ENCODE measurements at regions not wholly inside any gene's neighbourhood (a gene's known extent, or its start where the extent isn't known, plus 50 kb on each side); places are given as distances from the start of the nearest gene placed in this dataset.

- H3K4me3 Mint-ChIP-seq: no peak overlapping the region
- ATAC-seq (ENCODE audit: low read depth in 2 of 2) (no peak), DNase-seq (no peak)
- no peaks in the 10 kb centered on the region for H3K36me3 Mint-ChIP-seq
- peaks cover 0 to 4% (median 0%) of the 10 kb centered on the region in 7 donors for H3K9me3 Mint-ChIP-seq
- H3K27ac Mint-ChIP-seq: no peak overlapping the region
- H3K4me1 Mint-ChIP-seq: no peaks in the 10 kb centered on the region
- no peaks in the 10 kb centered on the region for H3K27me3 Mint-ChIP-seq
Measured at GRCh38 chr2:56707650-56708049, 523.9 kb downstream of the CCDC85A start.

GRCh38 chr2:56709181-56709580, 525.4 kb downstream of the CCDC85A start:
- Mint-ChIP-seq H3K9me3 (peaks cover 0 to 4% (median 0%) of the 10 kb centered on the region in 7 donors), H3K36me3 (no peaks in the 10 kb centered on the region), H3K4me3 (peak overlapping the region in 1 of 8 donors; percentile 7), H3K27ac (no peak overlapping the region), H3K27me3 (no peaks in the 10 kb centered on the region), H3K4me1 (no peaks in the 10 kb centered on the region)
- no peak for ATAC-seq (ENCODE audit: low read depth in 2 of 2)
- DNase-seq: no peak

- no peaks in the 10 kb centered on the region for H3K27me3 Mint-ChIP-seq
- H3K4me3 Mint-ChIP-seq: no peak overlapping the region
- no peaks in the 10 kb centered on the region for H3K4me1 Mint-ChIP-seq
- no peaks in the 10 kb centered on the region for H3K36me3 Mint-ChIP-seq
- no peak overlapping the region for H3K27ac Mint-ChIP-seq
- DNase-seq (no peak), ATAC-seq (ENCODE audit: low read depth in 2 of 2) (no peak)
- peaks cover 0 to 4% (median 2%) of the 10 kb centered on the region in 7 donors for H3K9me3 Mint-ChIP-seq
Measured at GRCh38 chr2:56713161-56713676, 529.4 kb downstream of the CCDC85A start.

- Mint-ChIP-seq H3K36me3 (no peaks in the 10 kb centered on the region), H3K4me1 (no peaks in the 10 kb centered on the region), H3K9me3 (peaks cover 0 to 6% (median 2%) of the 10 kb centered on the region in 7 donors), H3K27ac (no peak overlapping the region), H3K27me3 (no peaks in the 10 kb centered on the region), H3K4me3 (no peak overlapping the region)
- no peak for ATAC-seq (ENCODE audit: low read depth in 2 of 2)
- no peak for DNase-seq
Measured at GRCh38 chr2:56713978-56714377, 530.2 kb downstream of the CCDC85A start.

DNA sequence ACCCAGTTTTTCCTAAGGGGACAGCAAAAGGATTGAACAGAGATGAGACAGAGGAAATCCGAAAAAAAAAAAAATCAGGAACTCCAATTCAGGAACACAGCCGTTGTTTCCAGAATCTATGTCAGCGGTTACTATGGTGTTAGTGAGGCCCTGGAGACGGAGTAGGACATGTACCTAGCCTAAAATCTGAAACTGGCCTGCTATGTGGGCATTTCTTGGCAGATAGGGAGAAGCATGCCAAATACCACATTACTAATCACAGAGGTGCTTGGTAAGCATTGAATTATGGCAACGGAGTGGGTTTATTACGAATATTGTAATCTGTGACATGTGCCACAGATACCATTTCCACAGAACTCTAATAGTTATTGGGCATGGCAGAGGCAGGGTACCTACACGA, 530.6 kb downstream of the CCDC85A start:
- DNase-seq (no peak), ATAC-seq (ENCODE audit: low read depth in 2 of 2) (no peak)
- Mint-ChIP-seq H3K36me3 (no peaks in the 10 kb centered on the region), H3K4me3 (no peak overlapping the region), H3K27ac (no peak overlapping the region), H3K27me3 (no peaks in the 10 kb centered on the region), H3K4me1 (no peaks in the 10 kb centered on the region), H3K9me3 (peaks cover 2 to 10% (median 4%) of the 10 kb centered on the region in 7 donors)

DNA sequence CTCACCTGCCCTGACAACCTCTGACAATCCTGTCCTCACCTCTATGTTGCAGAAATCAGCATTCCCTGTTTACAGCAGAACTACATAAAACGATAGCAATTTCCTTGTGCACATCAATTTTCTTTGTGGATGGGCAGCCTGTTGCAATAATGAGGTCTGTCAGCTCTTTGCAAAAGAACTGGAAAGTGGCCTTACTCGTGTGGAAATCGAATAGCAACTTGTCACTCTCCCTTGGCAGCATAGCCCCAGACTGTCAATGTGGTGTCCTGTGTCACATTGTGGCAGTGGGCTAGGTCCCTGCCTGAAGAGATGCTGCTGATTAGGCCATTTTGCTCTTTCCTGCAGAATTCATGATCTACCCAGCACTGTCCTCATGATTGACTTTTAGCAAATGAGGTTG, 531.9 kb downstream of the CCDC85A start:
- H3K27me3 Mint-ChIP-seq: no peaks in the 10 kb centered on the region
- no peaks in the 10 kb centered on the region for H3K36me3 Mint-ChIP-seq
- no peak overlapping the region for H3K27ac Mint-ChIP-seq
- H3K4me3 Mint-ChIP-seq: no peak overlapping the region
- no peaks in the 10 kb centered on the region for H3K4me1 Mint-ChIP-seq
- H3K9me3 Mint-ChIP-seq: peaks cover 4 to 22% (median 8%) of the 10 kb centered on the region in 7 donors
- DNase-seq (no peak), ATAC-seq (ENCODE audit: low read depth in 2 of 2) (no peak)

DNA sequence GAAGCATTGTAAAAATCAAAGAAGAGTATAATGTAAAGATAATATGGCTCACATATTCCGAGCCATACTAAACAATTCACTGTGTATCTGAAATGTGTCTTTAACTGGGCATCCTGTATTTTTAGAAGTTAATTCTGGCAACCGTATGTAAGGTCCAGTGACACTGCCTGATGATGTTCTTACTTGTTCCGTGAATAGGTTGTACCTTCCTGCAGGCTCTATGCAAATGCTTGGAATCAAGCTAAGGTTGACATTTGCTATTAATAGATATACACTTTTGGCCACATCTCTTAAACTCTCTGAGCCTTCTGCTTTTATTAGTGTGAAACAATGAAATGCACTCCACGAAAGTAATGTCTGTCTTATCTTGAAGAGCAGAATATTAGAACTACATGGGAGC, 534.6 kb downstream of the CCDC85A start:
- no peaks in the 10 kb centered on the region for H3K4me1 Mint-ChIP-seq
- no peak overlapping the region for H3K4me3 Mint-ChIP-seq
- H3K27me3 Mint-ChIP-seq: no peaks in the 10 kb centered on the region
- peaks cover 4 to 39% (median 12%) of the 10 kb centered on the region in 7 donors for H3K9me3 Mint-ChIP-seq
- H3K36me3 Mint-ChIP-seq: no peaks in the 10 kb centered on the region
- no peak overlapping the region for H3K27ac Mint-ChIP-seq
- DNase-seq: no peak
- ATAC-seq (ENCODE audit: low read depth in 2 of 2): no peak

DNA sequence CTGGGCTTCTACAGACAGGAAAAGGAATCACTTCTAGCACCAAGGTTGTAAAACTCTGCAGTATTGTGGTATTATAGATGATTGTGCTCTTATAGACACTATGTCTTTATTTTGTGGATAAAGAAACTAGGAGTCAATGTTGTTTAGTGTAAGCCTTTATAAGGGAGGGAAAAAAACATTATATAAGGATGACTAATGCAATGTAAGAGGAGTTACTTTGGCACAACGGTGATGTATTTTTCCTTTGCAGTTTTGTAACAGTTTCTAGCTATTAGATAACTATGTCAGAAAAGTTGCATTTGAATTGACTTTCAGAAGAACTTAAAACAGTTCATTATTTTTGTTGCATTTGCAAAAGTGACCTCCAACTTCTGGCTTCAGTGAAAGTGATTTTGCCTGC, 545.4 kb downstream of the CCDC85A start:
- no peaks in the 10 kb centered on the region for H3K4me1 Mint-ChIP-seq
- no peaks in the 10 kb centered on the region for H3K36me3 Mint-ChIP-seq
- no peak overlapping the region for H3K4me3 Mint-ChIP-seq
- H3K27ac Mint-ChIP-seq: no peak overlapping the region
- H3K9me3 Mint-ChIP-seq: peaks cover 2 to 29% (median 5%) of the 10 kb centered on the region in 7 donors
- DNase-seq (no peak), ATAC-seq (ENCODE audit: low read depth in 2 of 2) (no peak)
- no peaks in the 10 kb centered on the region for H3K27me3 Mint-ChIP-seq

DNA sequence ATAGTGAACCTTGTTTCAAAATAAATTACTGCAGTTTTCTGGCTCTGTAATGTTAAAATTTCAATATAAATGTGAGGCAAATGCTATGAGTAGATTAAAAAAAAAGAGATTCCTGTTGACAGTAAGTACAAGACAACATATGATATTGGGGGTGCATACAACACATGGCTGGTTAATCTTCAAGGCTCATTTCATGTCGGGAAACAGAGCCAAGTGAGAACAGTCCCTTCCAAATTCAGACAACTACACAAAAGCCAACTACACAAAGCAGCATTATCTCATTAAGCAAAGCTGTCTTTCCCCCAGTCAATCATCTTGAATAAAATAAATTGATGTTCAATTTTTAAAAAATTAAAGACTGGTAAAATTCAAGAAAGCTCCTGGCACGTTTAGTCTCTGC, 549.2 kb downstream of the CCDC85A start:
- Mint-ChIP-seq H3K9me3 (peaks cover 2 to 14% (median 7%) of the 10 kb centered on the region in 7 donors), H3K36me3 (no peaks in the 10 kb centered on the region), H3K27me3 (no peaks in the 10 kb centered on the region), H3K4me3 (no peak overlapping the region), H3K27ac (no peak overlapping the region), H3K4me1 (no peaks in the 10 kb centered on the region)
- ATAC-seq (ENCODE audit: low read depth in 2 of 2): no peak
- DNase-seq: no peak

DNA sequence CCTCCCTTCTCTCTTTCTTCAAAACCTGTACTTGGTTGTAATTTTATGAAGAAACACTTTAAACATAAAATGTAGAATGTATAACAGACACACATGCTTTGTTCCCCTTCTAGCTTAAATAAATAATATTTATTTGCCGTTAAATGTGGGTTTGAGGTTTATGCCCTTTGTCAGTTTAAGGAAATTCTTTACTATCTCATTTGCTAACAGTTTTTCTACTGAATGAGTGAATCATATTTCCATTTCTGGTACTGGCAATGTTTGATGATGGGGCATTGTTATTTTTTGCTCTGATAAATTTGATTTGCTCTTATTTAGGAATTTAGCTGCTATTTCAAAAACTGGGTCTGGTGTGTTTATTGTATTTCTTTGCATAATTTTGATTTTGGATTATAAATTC, 555.6 kb downstream of the CCDC85A start:
- Mint-ChIP-seq H3K27ac (no peak overlapping the region), H3K27me3 (no peaks in the 10 kb centered on the region), H3K4me1 (no peaks in the 10 kb centered on the region), H3K4me3 (no peak overlapping the region), H3K9me3 (peaks cover 0 to 9% (median 4%) of the 10 kb centered on the region in 7 donors), H3K36me3 (no peaks in the 10 kb centered on the region)
- ATAC-seq (ENCODE audit: low read depth in 2 of 2) (no peak), DNase-seq (no peak)

DNA sequence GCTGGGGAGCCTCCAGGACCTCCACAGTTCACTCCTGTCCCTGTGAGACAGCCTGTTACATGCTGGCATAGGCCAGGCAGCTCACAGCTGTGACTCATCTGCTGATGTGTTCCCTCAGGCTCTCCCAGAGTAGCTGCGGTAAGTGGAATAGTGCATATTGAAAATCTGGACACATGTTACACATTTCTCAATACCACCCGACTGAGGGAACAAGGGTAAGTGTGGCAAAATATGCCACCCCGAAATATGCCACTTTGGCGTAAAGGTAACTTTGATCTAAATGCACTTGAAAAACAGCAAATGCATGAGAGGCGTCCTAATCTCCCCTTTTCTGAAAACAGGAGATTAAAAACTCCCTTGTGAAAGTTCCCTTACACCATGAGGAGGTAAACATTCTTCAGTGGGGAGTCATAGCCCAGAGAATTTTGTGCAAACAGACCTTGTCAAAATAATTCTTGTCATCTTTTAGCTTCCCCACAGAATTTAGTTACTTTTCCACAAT, 557.9 kb downstream of the CCDC85A start:
- Mint-ChIP-seq H3K4me1 (no peaks in the 10 kb centered on the region), H3K27ac (no peak overlapping the region)
- no peak for ATAC-seq (ENCODE audit: low read depth in 2 of 2)

GRCh38 chr2:56743807-56744206, 560.0 kb downstream of the CCDC85A start:
- Mint-ChIP-seq H3K27ac (no peak overlapping the region), H3K9me3 (peaks cover 0 to 2% (median 0%) of the 10 kb centered on the region in 7 donors), H3K4me1 (no peaks in the 10 kb centered on the region), H3K4me3 (no peak overlapping the region), H3K36me3 (no peaks in the 10 kb centered on the region), H3K27me3 (no peaks in the 10 kb centered on the region)
- DNase-seq (no peak), ATAC-seq (ENCODE audit: low read depth in 2 of 2) (no peak)

More for the DNA sequence above, 557.9 kb downstream of the CCDC85A start:
- H3K9me3 Mint-ChIP-seq: peaks cover 0 to 4% (median 0%) of the 10 kb centered on the region in 7 donors
- H3K36me3 Mint-ChIP-seq: no peaks in the 10 kb centered on the region
- no peaks in the 10 kb centered on the region for H3K27me3 Mint-ChIP-seq
- no peak for DNase-seq
- no peak overlapping the region for H3K4me3 Mint-ChIP-seq

DNA sequence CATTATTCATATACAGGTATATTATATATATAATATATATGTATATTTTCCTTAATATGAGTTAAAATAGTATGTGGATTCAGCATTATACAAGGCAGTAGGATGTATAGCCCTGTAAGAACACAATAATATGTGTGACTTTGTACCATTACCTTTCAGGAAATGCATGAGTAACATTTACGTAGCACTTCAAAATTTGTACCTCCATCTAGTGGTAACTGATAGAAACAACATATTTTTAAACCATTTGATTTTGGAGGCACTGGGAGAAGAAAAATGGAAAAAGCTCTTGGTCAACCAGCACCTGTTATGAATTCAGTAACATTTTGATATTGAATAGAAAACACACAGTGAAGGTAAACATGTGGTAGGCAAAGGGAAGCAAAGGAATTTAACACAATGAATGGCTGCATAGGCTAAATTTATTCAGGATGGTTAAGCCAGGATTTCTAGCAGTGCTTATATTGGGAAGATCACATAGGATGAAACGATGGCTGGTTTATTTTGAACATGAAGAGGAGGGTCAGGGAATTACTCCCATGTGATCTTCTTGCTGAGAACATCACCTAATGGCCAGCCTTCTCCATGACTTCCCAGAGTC, 565.5 kb downstream of the CCDC85A start:
- H3K27me3 Mint-ChIP-seq: no peaks in the 10 kb centered on the region
- H3K4me3 Mint-ChIP-seq: no peak overlapping the region
- H3K36me3 Mint-ChIP-seq: no peaks in the 10 kb centered on the region
- H3K4me1 Mint-ChIP-seq: no peaks in the 10 kb centered on the region
- H3K9me3 Mint-ChIP-seq: peaks cover 0 to under 1% (median 0%) of the 10 kb centered on the region in 7 donors
- no peak overlapping the region for H3K27ac Mint-ChIP-seq
- no peak for DNase-seq
- ATAC-seq (ENCODE audit: low read depth in 2 of 2): no peak

GRCh38 chr2:56753182-56753581, 569.4 kb downstream of the CCDC85A start:
- H3K36me3 Mint-ChIP-seq: no peaks in the 10 kb centered on the region
- peaks cover 0 to 3% (median 0%) of the 10 kb centered on the region in 7 donors for H3K9me3 Mint-ChIP-seq
- H3K4me3 Mint-ChIP-seq: no peak overlapping the region
- ATAC-seq (ENCODE audit: low read depth in 2 of 2): no peak
- H3K27ac Mint-ChIP-seq: no peak overlapping the region
- no peak for DNase-seq
- no peaks in the 10 kb centered on the region for H3K4me1 Mint-ChIP-seq
- H3K27me3 Mint-ChIP-seq: no peaks in the 10 kb centered on the region
